GM18873 (cell line): ENCODE measurements at regions not wholly inside any gene's neighbourhood (a gene's known extent, or its start where the extent isn't known, plus 50 kb on each side); places are given as distances from the start of the nearest gene placed in this dataset.

Source experiments
- ATAC-seq: cut with Tn5 transposase; IDR thresholded peaks from one replicate; pipeline ENCODE4 v1.9.1; 2021; ENCODE audit warnings: mild to moderate bottlenecking, moderate library complexity, moderate number of reproducible peaks; ENCODE audit not compliant: unreplicated experiment, low FRiP score

DNA sequence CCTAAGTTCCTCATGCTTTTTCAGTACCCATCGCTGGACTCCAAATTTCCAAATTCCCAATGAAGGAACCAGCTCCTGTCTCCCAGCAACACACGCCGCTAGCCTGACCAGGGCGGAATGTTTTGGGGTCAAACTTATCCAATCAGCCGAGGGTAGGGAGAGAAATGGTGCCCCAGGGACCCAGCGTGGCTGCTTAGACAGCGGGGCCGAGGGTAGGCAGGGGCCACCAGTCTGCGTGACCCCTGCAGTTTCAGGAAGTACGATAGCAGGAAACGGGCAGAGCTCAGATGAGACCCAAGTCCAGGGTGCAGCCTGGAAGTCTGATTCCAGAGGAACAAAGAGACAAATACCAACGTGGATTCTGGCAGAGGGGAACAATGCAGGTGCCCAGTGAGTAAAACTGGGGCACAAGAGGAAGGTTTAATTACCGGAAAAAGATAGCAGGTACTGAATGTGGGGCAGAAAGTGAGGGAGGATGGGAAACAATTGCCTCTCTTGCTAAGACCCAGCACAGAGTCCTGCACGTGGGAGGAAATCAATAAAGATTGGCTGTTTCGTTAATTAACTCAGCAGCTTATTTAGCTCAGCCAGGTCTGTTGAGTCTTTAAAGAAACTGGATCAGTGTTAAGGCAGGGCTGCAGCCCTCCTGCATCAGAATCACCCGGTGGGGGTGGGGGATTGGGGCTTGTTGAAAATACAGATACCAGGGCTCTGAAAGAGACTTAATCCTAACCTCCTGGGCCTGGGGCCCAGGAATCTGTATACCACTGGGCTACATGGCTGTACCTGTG, 50.4 kb upstream of the NFE2L3 start:
- no peak for ATAC-seq

DNA sequence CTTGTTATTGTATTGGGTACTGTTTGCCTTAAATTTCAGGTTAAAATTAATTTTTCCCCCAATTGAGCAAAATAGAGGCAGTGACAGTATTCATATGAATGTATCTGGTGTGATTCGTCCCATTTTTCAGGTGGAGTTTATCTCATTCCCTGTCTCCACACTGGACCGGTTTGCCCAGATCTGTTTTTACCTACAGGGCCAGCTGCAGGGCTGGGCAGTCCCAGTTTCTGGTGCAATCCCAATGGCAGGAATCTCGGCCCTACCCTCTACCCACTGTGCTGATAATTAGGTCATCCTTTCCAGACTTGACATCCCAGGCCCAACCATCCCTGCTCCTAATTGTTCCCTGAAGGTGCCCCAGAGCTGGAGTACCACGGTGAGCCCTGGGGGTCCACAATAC, 49.8 kb upstream of the NFE2L3 start:
- ATAC-seq = no peak
